ENCODE measurements at regions not wholly inside any gene's neighbourhood (a gene's known extent, or its start where the extent isn't known, plus 50 kb on each side); places are given as distances from the start of the nearest gene placed in this dataset.

DNA sequence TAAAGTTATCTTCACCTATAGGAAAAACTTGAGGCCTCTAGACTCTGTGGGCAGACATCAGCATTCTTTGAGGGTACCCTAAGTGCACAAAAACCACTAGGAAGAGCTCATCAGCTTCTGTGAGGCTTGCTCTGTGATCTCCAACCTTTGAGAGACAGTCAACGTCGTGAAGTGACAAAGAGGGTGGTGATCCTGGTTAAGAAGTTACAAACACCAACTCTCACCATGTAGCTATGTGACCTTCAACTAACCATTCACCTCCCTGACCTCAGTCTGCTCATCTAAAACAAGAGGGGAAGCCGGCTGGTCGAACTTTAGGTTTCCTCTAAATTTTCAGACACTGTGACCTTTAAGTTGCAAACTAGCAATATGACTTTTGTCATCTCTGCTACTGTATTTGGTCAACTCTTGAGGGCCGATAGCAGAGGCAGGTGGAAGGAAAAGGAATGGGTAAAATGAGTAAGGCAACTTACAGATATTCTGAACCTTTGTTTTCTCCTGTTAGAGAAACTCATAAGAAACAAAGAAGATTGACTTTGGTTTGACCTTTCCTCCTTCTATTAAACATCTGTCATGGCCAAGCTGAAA lies 103.2 kb upstream of the PARP11 start:
- no peak for FAIRE-seq
- ChIA-PET POLR2A (no interaction called here), CTCF (interaction anchor here (0.6 to 1.0 kb wide), 2 partner anchors 61 to 406 kb away, joined by 3 read pairs; no protein-coding TSS in a partner anchor)
- ATAC-seq: no peak
- WGBS (ENCODE audit: missing lambda C conversion rate): 9% methylated on average over 5 of the region's 5 CpGs
- no peak overlapping the region for H3K4me2 ChIP-seq
- H3K9me3 ChIP-seq: no peaks in the 10 kb centered on the region
- no peak overlapping the region for H3K27ac ChIP-seq
- DNase-seq (ENCODE audit: low read depth in 1 of 2, low spot score in 1 of 2): no peak
- no peaks in the 10 kb centered on the region for H3K4me1 ChIP-seq
- TF ChIP-seq, protein P1, sequence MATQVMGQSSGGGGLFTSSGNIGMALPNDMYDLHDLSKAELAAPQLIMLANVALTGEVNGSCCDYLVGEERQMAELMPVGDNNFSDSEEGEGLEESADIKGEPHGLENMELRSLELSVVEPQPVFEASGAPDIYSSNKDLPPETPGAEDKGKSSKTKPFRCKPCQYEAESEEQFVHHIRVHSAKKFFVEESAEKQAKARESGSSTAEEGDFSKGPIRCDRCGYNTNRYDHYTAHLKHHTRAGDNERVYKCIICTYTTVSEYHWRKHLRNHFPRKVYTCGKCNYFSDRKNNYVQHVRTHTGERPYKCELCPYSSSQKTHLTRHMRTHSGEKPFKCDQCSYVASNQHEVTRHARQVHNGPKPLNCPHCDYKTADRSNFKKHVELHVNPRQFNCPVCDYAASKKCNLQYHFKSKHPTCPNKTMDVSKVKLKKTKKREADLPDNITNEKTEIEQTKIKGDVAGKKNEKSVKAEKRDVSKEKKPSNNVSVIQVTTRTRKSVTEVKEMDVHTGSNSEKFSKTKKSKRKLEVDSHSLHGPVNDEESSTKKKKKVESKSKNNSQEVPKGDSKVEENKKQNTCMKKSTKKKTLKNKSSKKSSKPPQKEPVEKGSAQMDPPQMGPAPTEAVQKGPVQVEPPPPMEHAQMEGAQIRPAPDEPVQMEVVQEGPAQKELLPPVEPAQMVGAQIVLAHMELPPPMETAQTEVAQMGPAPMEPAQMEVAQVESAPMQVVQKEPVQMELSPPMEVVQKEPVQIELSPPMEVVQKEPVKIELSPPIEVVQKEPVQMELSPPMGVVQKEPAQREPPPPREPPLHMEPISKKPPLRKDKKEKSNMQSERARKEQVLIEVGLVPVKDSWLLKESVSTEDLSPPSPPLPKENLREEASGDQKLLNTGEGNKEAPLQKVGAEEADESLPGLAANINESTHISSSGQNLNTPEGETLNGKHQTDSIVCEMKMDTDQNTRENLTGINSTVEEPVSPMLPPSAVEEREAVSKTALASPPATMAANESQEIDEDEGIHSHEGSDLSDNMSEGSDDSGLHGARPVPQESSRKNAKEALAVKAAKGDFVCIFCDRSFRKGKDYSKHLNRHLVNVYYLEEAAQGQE (IDR thresholded peaks at IDR 0.05): no peak
- TF ChIP-seq FOSL2 (IDR thresholded peaks at IDR 0.05) (no peak), FOSL2 (CRISPR knock-in tag; IDR thresholded peaks at IDR 0.05) (no peak), RARB (CRISPR knock-in tag; IDR thresholded peaks at IDR 0.05) (no peak), EHMT2 (IDR thresholded peaks at IDR 0.05; ENCODE audit: low read depth) (no peak), NPAS2 (CRISPR knock-in tag; IDR thresholded peaks at IDR 0.05; ENCODE audit: borderline replicate concordance) (no peak)
- no peak overlapping the region for H3K4me3 ChIP-seq

DNA sequence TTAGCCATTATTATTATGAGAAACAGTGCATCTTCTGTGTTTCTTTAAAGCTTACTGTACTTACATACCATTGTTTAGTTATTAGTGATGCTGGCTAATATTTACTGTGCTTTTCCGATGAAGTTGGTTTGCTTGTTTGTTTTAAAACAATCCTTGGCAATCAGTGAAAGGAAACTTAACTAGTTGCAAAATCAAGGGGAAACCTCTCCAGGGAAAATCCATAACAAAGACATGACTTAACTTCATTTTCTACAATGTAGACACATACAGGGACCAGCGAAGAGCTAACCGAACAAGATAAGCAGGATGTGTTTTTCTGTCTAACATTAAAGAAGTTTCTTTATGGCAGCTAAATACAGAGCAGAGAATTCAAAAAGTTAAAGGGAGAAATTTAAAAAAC lies 102.5 kb upstream of the PARP11 start:
- no peak for FAIRE-seq

More for the DNA sequence above, 102.5 kb upstream of the PARP11 start:
- no peak overlapping the region for H3K4me2 ChIP-seq
- H3K4me1 ChIP-seq: no peaks in the 10 kb centered on the region
- ATAC-seq: no peak
- no peak for DNase-seq (ENCODE audit: low read depth in 1 of 2, low spot score in 1 of 2)
- TF ChIP-seq, protein P2, sequence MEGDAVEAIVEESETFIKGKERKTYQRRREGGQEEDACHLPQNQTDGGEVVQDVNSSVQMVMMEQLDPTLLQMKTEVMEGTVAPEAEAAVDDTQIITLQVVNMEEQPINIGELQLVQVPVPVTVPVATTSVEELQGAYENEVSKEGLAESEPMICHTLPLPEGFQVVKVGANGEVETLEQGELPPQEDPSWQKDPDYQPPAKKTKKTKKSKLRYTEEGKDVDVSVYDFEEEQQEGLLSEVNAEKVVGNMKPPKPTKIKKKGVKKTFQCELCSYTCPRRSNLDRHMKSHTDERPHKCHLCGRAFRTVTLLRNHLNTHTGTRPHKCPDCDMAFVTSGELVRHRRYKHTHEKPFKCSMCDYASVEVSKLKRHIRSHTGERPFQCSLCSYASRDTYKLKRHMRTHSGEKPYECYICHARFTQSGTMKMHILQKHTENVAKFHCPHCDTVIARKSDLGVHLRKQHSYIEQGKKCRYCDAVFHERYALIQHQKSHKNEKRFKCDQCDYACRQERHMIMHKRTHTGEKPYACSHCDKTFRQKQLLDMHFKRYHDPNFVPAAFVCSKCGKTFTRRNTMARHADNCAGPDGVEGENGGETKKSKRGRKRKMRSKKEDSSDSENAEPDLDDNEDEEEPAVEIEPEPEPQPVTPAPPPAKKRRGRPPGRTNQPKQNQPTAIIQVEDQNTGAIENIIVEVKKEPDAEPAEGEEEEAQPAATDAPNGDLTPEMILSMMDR (IDR thresholded peaks at IDR 0.05): no peak
- TF ChIP-seq, protein P3, sequence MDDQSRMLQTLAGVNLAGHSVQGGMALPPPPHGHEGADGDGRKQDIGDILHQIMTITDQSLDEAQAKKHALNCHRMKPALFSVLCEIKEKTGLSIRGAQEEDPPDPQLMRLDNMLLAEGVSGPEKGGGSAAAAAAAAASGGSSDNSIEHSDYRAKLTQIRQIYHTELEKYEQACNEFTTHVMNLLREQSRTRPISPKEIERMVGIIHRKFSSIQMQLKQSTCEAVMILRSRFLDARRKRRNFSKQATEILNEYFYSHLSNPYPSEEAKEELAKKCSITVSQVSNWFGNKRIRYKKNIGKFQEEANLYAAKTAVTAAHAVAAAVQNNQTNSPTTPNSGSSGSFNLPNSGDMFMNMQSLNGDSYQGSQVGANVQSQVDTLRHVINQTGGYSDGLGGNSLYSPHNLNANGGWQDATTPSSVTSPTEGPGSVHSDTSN (IDR thresholded peaks at IDR 0.05): no peak
- TF ChIP-seq MYC (IDR thresholded peaks at IDR 0.05; ENCODE audit: borderline replicate concordance, low read length): no peak
- TF ChIP-seq ZC3H11A (IDR thresholded peaks at IDR 0.05): no peak
- TF ChIP-seq JUNB (IDR thresholded peaks at IDR 0.05): no peak
- TF ChIP-seq HOXB5 (CRISPR knock-in tag; IDR thresholded peaks at IDR 0.05): no peak
- no peak for TF ChIP-seq JUN (IDR thresholded peaks at IDR 0.05)
- TF ChIP-seq SMC3 (IDR thresholded peaks at IDR 0.05): no peak
- TF ChIP-seq, protein P4, sequence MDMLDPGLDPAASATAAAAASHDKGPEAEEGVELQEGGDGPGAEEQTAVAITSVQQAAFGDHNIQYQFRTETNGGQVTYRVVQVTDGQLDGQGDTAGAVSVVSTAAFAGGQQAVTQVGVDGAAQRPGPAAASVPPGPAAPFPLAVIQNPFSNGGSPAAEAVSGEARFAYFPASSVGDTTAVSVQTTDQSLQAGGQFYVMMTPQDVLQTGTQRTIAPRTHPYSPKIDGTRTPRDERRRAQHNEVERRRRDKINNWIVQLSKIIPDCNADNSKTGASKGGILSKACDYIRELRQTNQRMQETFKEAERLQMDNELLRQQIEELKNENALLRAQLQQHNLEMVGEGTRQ (IDR thresholded peaks at IDR 0.05): no peak
- no peak for TF ChIP-seq NR3C1 (IDR thresholded peaks at IDR 0.05)
- TF ChIP-seq TP53 (CRISPR knock-in tag; IDR thresholded peaks at IDR 0.05): no peak
- TF ChIP-seq GATA3 (IDR thresholded peaks at IDR 0.05; ENCODE audit: borderline replicate concordance): no peak
- TF ChIP-seq CBX8 (IDR thresholded peaks at IDR 0.05): no peak
- TF ChIP-seq POLR2AphosphoS2 (conservative IDR thresholded peaks at IDR 0.05; ENCODE audit: low read length): no peak
- TF ChIP-seq HDAC2 (IDR thresholded peaks at IDR 0.05): no peak
- no peak for TF ChIP-seq ZSCAN20 (CRISPR knock-in tag; IDR thresholded peaks at IDR 0.05)
- TF ChIP-seq, protein P5, sequence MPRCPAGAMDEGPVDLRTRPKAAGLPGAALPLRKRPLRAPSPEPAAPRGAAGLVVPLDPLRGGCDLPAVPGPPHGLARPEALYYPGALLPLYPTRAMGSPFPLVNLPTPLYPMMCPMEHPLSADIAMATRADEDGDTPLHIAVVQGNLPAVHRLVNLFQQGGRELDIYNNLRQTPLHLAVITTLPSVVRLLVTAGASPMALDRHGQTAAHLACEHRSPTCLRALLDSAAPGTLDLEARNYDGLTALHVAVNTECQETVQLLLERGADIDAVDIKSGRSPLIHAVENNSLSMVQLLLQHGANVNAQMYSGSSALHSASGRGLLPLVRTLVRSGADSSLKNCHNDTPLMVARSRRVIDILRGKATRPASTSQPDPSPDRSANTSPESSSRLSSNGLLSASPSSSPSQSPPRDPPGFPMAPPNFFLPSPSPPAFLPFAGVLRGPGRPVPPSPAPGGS (IDR thresholded peaks at IDR 0.05): no peak
- POLR2A ChIA-PET: no interaction called here
- 43% methylated on average over 3 of the region's 3 CpGs for WGBS (ENCODE audit: missing lambda C conversion rate)
- CTCF ChIA-PET: interaction anchor here (1.0 kb wide), 1 partner anchor 62 kb away, joined by 3 read pairs; no protein-coding TSS in a partner anchor
- no peaks in the 10 kb centered on the region for H3K9me3 ChIP-seq
- H3K27ac ChIP-seq: no peak overlapping the region
- no peak overlapping the region for H3K4me3 ChIP-seq
